Thyroid gland (tissue), 4 donors: ENCODE measurements at regions not wholly inside any gene's neighbourhood (a gene's known extent, or its start where the extent isn't known, plus 50 kb on each side); places are given as distances from the start of the nearest gene placed in this dataset.
"Not testable (repeated sequence)": the region's sequence is repeated elsewhere in the genome, so short reads cannot be mapped to it uniquely, and the experiment has no call there.

Experiments
- CTCF ChIP-seq, 6 experiments: fragments of 200-600 bp in 3 of 6; fragments of 450-650 bp in 3 of 6; sonication (generic) in 3 of 6; IDR thresholded peaks; one replicate each; pipeline ENCODE4 v1.5.1; 2016 to 2019; ENCODE audit warnings: antibody characterized with exemption in 6 of 6, mild to moderate bottlenecking in 2 of 6, inconsistent platforms in 1 of 6, moderate library complexity in 1 of 6
- POLR2A ChIP-seq, 2 donors: fragments of 450-650 bp; IDR thresholded peaks; one replicate each; pipeline ENCODE4 v1.6.1; 2017; ENCODE audit warnings: antibody characterized with exemption in 2 of 2, mild to moderate bottlenecking in 2 of 2, moderate library complexity in 1 of 2

DNA sequence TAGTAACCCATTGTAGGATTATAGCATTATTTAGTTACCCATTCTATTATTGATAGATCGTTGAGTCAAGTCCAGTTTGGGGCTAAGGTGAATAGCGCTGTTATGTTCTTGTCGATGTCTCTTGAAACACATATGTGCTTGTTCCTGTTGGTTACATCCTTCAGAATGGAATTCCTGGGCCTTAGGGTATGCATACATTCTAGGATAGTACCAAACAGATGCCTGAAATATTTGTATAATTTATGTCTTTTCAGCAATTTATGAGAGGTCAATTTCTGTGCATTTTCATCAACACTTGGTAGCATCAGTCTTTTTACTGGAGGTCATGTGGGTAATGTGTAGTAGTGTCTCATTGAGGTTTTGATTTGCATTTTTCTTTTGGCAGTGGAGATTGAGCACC, 78.9 kb upstream of the ADORA2B start:
- TF ChIP-seq CTCF, POLR2A (IDR thresholded peaks at IDR 0.05): not testable (repeated sequence)
